DMS 273 treated with DMSO at 0.1 percent for 48 hours (cell line): ENCODE measurements at regions not wholly inside any gene's neighbourhood (a gene's known extent, or its start where the extent isn't known, plus 50 kb on each side); places are given as distances from the start of the nearest gene placed in this dataset.
"Not testable (repeated sequence)": the region's sequence is repeated elsewhere in the genome, so short reads cannot be mapped to it uniquely, and the experiment has no call there.

Experiments used
- DNase-seq: peaks from one replicate; lab custom pipeline; 2025; lab: John Stamatoyannopoulos, UW

- no peak for DNase-seq
Observed at GRCh38 chr6:76982476-76983199, 480.7 kb downstream of the HTR1B start.

DNA sequence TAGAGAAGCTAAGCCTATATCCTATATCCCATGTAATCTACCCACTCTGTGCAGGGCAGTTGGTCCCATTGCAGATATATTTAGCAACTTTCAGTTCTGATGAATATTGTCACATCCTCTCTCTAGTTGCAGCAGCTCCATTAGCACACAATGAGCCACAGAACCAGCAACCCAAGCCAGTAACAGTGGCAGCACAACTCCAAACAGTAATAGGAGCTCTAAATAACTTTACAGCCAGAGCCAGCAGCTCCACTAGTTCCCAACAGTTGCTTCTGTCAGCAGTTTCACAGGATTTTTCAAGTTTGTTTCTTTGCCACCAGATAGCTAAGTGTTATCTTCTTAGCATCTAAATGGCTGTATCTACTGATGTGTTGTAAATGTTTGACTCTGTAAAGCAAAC lies 490.8 kb downstream of the HTR1B start:
- DNase-seq = no peak

DNA sequence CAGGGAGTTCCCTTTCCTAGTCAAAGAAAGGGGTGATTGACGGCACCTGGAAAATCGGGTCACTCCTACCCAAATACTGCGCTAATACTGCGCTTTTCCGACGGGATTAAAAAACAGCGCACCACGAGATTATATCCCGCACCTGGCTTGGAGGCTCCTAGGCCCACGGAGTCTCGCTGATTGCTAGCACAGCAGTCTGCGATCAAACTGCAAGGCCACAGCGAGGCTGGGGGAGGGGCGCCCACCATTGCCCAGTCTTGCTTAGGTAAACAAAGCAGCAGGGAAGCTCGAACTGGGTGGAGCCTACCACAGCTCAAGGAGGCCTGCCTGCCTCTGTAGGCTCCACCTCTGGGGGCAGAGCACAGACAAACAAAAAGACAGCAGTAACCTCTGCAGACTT lies 504.1 kb downstream of the HTR1B start:
- not testable (repeated sequence) for DNase-seq

DNA sequence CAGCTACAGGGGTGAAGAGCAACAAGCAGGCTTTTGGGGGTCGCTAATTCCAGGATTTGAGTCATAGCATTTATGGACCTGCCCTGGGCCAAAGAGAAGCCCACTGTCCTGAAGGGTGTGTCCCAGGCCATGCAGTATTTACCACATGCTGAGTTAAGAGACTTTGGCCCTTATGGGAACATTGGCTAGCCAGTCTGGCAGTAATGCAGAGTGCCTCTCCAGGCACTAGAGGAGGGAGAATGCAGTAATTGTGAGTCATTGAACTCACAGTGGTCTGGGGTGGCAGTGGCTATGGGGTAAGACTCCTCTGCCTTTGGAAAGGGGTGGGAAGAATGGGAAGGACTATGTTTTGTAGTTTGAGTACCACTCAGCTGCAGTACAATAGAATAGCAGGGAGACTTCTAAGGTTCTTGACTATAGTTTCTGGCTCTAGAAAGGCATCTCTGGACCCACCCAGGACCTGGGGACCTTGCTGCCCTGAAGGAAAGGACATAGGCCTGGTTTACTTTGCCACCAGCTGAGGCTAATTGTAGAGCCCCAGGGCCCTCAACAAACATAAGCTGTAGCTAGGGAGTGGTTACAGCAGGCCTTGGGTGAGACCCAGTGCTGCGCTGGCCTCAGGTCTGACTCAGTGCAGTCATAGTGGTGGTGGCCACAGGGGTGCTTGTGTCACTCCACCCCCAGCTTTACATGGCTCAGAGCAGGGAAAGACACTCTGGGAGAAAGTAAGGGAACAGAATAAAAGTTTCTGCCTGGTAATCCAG lies 520.9 kb downstream of the HTR1B start:
- DNase-seq = no peak

GRCh38 chr6:76940191-76940590 lies 523.1 kb downstream of the HTR1B start:
- DNase-seq = no peak

DNA sequence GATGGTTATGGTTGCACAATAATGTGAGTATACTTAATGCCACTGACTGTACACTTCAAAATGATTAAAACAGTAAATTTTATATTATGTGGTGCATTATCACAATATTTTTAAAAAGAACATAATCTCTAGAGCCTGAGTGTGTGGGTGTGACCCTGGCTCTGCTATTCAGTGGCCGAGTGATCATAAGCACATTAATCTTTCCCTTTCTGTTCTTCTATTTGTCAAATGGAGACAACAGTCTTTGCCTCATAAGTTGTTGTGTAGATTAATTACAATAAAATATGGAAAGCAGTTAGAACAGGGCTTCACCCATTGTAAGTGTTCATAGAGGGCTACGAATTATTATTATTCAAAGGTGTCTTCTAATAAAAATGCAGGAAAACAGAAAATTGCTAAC lies 548.6 kb downstream of the HTR1B start:
- DNase-seq = no peak

DNA sequence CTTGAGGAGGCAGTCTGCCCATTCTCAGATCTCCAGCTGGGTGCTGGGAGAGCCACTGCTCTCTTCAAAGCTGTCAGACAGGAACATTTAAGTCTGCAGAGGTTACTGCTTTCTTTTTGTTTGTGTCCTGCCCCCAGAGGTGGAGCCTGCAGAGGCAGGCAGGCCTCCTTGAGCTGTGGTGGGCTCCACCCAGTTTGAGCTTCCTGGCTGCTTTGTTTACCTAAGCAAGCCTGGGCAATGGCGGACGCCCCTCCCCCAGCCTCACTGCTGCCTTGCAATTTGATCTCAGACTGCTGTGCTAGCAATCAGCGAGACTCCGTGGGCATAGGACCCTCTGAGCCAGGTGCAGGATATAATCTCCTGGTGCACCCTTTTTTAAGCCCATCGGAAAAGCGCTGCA lies 557.8 kb downstream of the HTR1B start:
- DNase-seq = not testable (repeated sequence)

DNA sequence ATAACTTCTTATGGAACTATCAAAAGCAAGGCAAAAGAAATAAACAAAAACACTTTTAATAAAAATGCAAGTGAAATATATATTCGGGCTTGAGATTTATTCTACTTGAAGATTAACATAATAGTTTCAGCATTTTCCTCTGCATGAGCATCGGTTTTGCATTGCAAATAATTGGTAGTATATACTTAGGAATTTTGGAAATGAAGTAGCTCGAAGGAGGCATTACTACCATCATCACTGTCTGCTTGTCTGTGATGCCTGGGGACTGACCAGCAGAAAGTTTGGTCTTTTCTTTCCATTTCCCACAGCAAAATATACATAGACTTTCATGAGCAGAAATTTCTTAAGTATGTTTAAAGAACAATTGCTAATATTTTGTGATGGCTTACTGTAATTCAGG lies 570.7 kb downstream of the HTR1B start:
- no peak for DNase-seq

DNA sequence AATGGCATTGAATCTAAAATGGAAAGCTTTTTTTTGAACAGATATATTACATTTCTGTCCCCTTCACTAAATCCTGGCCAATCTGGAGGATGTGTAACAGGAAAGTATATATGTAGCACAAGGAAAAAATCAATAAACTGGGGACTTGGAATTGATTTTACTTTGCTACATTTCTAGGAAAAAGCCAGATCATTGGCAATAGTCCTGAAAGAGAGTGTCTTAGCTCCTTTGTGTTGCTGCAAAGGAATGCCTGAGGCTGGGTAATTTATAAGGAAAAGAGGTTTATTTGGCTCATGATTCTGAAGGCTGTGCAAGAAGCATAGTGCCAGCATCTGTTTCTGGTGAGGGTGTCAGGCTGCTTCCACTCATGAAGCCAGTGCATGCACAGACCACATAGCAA lies 574.9 kb downstream of the HTR1B start:
- DNase-seq = no peak

- no peak for DNase-seq
Observed at GRCh38 chr6:76886900-76887299, 576.4 kb downstream of the HTR1B start.

GRCh38 chr6:76885861-76886301 lies 577.4 kb downstream of the HTR1B start:
- no peak for DNase-seq

- DNase-seq = no peak
Observed at GRCh38 chr6:76881414-76881813, 581.9 kb downstream of the HTR1B start.

DNA sequence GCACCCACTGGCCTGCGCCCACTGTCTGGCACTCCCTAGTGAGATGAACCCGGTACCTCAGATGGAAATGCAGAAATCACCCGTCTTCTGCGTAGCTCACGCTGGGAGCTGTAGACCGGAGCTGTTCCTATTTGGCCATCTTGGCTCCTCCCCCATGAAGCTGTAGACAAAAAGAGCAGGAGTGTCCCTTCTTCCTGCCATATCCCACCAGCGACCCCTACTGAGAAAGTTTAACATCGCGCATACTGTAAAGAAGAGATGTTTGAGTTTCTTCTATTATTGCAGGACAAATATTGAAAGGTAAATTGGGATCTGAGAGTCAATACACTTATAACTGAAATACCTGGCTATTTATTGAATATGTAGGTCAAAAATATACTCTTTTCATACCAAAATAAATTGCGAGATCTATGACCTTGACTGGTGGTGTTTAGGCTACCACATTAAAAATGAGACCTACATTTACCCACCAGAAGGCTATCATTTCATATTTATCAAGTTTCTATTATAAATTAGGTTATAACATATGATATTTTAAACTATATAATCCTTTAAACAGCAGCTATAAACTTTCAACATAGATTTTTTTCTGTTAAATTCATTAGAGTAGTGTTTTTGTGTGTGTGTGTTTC lies 586.3 kb downstream of the HTR1B start:
- DNase-seq = no peak

GRCh38 chr6:76876430-76876829 lies 586.9 kb downstream of the HTR1B start:
- DNase-seq = not testable (repeated sequence)

DNA sequence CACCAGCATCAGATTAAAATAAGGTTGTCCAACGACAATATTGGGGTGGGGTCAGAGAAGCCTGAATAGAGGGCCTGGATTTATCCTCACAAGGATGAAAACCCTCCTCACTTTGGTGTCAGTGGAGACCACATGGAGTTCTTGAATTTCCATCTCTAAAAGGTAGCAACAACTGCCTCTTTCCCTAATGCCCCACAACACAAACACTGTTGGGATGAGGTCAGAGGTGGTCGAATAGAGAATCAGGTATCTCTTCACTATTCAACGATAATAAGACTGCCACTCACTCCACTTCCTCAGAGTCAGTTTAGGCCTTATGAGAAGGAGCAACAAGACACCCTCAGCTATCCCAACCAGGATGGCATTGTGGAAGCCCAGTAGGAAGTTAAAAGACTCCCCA lies 596.1 kb downstream of the HTR1B start:
- no peak for DNase-seq

DNA sequence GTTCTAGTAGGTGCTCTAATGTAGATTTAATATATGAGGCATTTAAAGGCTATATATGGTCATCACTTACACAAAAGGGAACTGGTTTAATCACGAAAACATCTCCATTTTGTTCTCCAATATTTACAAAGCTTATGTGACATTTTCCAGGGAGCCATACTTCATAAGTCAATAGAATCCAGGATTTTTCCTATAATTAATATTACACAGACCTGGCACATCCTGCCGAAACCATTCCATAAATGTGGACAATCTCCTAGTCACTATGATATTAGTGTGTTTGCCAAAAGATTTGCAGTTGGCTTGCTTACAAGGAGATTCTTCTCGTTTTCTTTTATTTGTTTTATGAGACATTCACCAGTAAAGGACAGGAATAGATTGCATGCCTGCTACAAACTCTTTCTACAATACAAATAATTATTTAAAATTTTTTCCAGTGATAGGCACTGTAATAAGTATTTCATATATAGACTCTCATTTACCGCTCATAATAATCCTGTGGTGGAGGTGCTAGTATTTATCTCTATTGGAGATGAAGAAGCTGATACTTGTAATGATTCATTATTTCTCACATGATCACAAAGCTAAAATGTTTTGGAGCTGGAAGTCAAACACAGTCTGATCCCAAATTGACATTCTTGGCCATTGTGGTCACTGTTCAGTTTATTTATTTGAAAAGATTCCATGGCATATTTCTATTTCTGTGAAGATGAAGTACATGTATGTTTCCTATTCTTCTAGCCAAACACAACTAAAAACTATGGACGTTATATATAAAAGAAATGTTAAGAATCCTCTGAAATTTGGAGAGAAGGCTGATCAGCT lies 597.0 kb downstream of the HTR1B start:
- no peak for DNase-seq

GRCh38 chr6:76862936-76863335 lies 600.4 kb downstream of the HTR1B start:
- no peak for DNase-seq

DNA sequence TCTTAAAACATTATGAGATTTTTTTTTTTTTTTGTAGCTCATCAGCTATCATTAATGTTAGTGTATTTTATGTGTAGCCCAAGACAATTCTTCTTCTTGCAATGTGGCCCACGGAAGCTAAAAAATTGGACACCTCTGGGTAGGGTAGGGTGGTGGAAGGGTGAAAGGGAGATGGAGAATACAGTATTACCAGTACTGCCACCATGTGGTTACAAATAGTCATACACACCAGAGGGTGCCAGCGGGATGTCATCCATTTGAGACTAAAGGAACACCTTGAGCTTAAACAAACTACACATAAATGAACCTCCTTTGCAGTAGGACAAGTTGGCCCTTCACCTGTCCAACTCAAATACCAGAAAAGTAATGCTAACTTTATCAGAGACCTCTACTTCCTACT lies 601.9 kb downstream of the HTR1B start:
- no peak for DNase-seq

DNA sequence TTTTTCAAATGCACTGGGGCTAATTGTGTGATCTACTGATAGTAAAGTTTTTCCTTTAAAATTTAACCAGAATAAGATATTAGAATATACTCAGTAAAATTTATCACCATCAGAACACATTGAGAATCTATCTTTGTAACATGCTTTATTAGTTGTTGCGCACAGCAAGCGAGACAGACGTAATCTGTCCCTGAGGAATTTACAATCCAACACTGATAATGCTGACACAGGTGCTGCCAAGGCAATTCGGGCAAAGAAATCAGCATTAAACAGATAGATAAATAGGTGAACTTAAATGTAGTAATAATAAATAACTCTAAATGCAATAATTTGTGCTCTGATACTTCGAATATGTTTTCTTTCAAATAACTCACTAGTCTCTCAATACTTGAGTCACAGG lies 607.2 kb downstream of the HTR1B start:
- DNase-seq = no peak

- no peak for DNase-seq
Observed at GRCh38 chr6:76852776-76853175, 610.5 kb downstream of the HTR1B start.

GRCh38 chr6:76849274-76849970 lies 613.9 kb downstream of the HTR1B start:
- DNase-seq = not testable (repeated sequence)
